ENCODE measurements at regions not wholly inside any gene's neighbourhood (a gene's known extent, or its start where the extent isn't known, plus 50 kb on each side); places are given as distances from the start of the nearest gene placed in this dataset.
"Not testable (repeated sequence)": the region's sequence is repeated elsewhere in the genome, so short reads cannot be mapped to it uniquely, and the experiment has no call there.

DNA sequence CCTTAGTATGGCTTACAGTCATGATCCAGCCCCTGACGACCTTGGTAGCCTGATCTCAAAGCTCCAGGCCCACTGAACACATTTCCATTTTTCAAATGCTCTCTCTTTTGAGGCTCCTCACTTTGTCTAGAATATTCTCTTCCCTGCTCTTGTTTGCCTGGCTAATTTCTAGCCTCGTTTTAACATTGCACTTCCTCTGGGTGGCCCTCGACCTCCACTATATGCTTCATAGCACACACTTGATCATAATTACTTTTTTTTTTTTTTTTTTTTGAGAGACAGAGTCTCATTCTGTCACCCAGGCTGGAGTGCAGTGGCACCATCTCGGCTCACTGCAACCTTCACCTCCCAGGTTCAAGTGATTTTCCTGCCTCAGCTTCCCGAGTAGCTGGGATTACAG lies 65.5 kb upstream of the RABGAP1L start:
- CTCF ChIA-PET = interaction anchor here (0.7 to 1.6 kb wide), 6 partner anchors 11 to 632 kb away, joined by 3 to 4 read pairs (median 3); no protein-coding TSS in a partner anchor
- not testable (repeated sequence) for H3K4me2 ChIP-seq, H3K27ac ChIP-seq, H3K4me1 ChIP-seq, H3K9me3 ChIP-seq, H3K4me3 ChIP-seq, FAIRE-seq
- TF ChIP-seq RAD21 (conservative IDR thresholded peaks at IDR 0.05 in 1 of 2, IDR thresholded peaks at IDR 0.05 in 1 of 2) = peak in 1 of 2 experiments; percentile 47; a peak in 3 of 5 replicates
- DNase-seq (ENCODE audit: low read depth in 1 of 2, low spot score in 1 of 2) = peak in 1 of 2 experiments; percentile 25
- ATAC-seq = peak; percentile 50 to 64; a peak in 3 of 6 replicates
- POLR2A ChIA-PET = interaction anchor here (0.7 kb wide), 1 partner anchor 169 kb away, joined by 4 read pairs; no protein-coding TSS in a partner anchor
- 23% methylated on average over 5 of the region's 5 CpGs for WGBS (ENCODE audit: missing lambda C conversion rate)

DNA sequence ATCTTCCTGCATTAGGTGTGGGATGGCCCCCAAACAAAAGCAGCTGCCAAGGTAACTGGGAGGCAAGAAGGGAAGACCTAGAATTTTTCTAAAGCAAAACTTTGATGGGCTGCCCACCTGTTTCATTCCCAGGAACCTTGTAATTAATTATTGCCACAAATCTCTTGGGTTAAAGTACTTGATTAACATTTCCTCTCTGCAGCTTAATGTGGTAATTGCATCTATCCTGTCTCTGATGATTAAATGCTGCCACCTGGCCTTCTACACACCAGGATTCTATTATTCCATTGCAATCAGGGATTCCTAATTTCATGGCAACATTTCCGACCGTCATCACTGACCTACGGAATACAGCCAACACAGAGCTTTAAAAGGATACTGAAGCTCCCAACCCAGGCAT lies 68.3 kb upstream of the RC3H1 start:
- ChIA-PET POLR2A (no interaction called here), CTCF (interaction anchor here (1.8 kb wide), 1 partner anchor 659 kb away, joined by 4 read pairs; no protein-coding TSS in a partner anchor)
- no peak overlapping the region for H3K4me2 ChIP-seq

DNA sequence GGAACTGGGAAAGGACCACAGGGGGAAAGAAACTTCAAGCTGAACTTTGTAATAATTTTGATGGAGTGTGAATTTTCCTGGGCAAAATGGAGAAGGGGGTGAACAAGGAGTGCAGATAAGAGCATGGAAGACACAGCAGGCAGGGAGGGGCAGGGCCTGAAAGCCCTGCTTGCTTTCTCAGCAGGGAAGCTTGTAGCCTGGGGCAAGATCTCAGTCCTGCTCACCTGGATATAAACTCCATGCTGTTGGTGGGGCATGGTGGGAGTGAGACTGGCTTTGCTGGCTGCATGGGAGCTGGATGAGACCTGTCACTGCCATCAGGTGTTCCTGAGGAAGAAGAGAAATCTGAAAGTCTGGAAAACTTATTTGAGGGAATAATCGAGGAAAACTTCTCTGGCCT lies 58.7 kb upstream of the RC3H1 start:
- Histone ChIP-seq H3K4me2 (no peak overlapping the region), H3K4me1 (no peaks in the 10 kb centered on the region), H3K4me3 (no peak overlapping the region), H3K9me3 (no peaks in the 10 kb centered on the region), H3K27ac (no peak overlapping the region)
- FAIRE-seq = no peak
- CTCF ChIA-PET = interaction anchor here (1.0 to 1.5 kb wide), 2 partner anchors 24 to 1336 kb away, joined by 3 to 5 read pairs; no protein-coding TSS in a partner anchor
- TF ChIP-seq NPAS2 (CRISPR knock-in tag; IDR thresholded peaks at IDR 0.05; ENCODE audit: borderline replicate concordance) = no peak
- TF ChIP-seq, protein P1, sequence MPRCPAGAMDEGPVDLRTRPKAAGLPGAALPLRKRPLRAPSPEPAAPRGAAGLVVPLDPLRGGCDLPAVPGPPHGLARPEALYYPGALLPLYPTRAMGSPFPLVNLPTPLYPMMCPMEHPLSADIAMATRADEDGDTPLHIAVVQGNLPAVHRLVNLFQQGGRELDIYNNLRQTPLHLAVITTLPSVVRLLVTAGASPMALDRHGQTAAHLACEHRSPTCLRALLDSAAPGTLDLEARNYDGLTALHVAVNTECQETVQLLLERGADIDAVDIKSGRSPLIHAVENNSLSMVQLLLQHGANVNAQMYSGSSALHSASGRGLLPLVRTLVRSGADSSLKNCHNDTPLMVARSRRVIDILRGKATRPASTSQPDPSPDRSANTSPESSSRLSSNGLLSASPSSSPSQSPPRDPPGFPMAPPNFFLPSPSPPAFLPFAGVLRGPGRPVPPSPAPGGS (IDR thresholded peaks at IDR 0.05) = no peak
- no peak for TF ChIP-seq FOXS1 (CRISPR knock-in tag; IDR thresholded peaks at IDR 0.05)
- TF ChIP-seq, protein P2, sequence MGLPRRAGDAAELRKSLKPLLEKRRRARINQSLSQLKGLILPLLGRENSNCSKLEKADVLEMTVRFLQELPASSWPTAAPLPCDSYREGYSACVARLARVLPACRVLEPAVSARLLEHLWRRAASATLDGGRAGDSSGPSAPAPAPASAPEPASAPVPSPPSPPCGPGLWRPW (IDR thresholded peaks at IDR 0.05) = no peak
- TF ChIP-seq, protein P3, sequence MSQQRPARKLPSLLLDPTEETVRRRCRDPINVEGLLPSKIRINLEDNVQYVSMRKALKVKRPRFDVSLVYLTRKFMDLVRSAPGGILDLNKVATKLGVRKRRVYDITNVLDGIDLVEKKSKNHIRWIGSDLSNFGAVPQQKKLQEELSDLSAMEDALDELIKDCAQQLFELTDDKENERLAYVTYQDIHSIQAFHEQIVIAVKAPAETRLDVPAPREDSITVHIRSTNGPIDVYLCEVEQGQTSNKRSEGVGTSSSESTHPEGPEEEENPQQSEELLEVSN (IDR thresholded peaks at IDR 0.05; ENCODE audit: borderline replicate concordance, low read depth) = no peak
- TF ChIP-seq EHF (CRISPR knock-in tag; IDR thresholded peaks at IDR 0.05) = no peak
- TF ChIP-seq ZC3H11A (IDR thresholded peaks at IDR 0.05) = no peak
- ATAC-seq = no peak
- WGBS (ENCODE audit: missing lambda C conversion rate) = 0% methylated on average over 1 of the region's 1 CpG
- POLR2A ChIA-PET = no interaction called here
- no peak for DNase-seq (ENCODE audit: low read depth in 1 of 2, low spot score in 1 of 2)

More for the DNA sequence above, 68.3 kb upstream of the RC3H1 start:
- H3K4me3 ChIP-seq = no peak overlapping the region
- TF ChIP-seq CBX8 (IDR thresholded peaks at IDR 0.05) = no peak
- no peak for TF ChIP-seq EHF (CRISPR knock-in tag; IDR thresholded peaks at IDR 0.05)
- TF ChIP-seq CHD4 (IDR thresholded peaks at IDR 0.05; ENCODE audit: borderline replicate concordance) = no peak
- no peak for TF ChIP-seq HDAC2 (IDR thresholded peaks at IDR 0.05)
- 0 out of 3 replicates have a peak, but pooled peaks cover 3% of the 10 kb centered on the region for H3K9me3 ChIP-seq
- DNase-seq (ENCODE audit: low read depth in 1 of 2, low spot score in 1 of 2) (no peak), FAIRE-seq (no peak), ATAC-seq (no peak)
- WGBS (ENCODE audit: missing lambda C conversion rate) = 90% methylated on average over 3 of the region's 3 CpGs
- H3K27ac ChIP-seq = no peak overlapping the region
- H3K4me1 ChIP-seq = no peaks in the 10 kb centered on the region

DNA sequence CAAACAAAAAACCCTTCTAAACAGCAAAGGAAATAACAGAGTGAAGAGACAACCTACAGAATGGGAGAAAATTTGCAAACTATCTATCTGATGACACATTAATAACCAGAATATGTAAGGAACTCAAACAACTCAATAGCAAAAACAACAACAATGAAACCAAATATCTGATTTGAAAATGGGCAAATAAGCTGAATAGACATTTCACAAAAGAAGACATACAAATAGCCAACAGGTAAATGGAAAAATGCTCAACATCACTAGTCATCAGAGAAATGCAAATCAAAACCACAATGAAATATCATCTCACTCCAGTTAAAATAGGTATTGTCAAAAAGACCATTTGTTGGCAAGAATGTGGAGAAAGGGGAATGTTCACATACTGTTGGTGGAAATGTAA lies 57.6 kb upstream of the RC3H1 start:
- H3K4me2 ChIP-seq = no peak overlapping the region
- no peak overlapping the region for H3K27ac ChIP-seq
- FAIRE-seq = no peak
- ChIA-PET POLR2A (no interaction called here), CTCF (no interaction called here)
- no peak for ATAC-seq
- H3K9me3 ChIP-seq = no peaks in the 10 kb centered on the region
- H3K4me1 ChIP-seq = peaks cover 7% of the 10 kb centered on the region; the same call in 1 of the 3 replicates
- no peak overlapping the region for H3K4me3 ChIP-seq
- no peak for DNase-seq (ENCODE audit: low read depth in 1 of 2, low spot score in 1 of 2)
- TF ChIP-seq, protein P4, sequence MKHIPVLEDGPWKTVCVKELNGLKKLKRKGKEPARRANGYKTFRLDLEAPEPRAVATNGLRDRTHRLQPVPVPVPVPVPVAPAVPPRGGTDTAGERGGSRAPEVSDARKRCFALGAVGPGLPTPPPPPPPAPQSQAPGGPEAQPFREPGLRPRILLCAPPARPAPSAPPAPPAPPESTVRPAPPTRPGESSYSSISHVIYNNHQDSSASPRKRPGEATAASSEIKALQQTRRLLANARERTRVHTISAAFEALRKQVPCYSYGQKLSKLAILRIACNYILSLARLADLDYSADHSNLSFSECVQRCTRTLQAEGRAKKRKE (CRISPR knock-in tag; IDR thresholded peaks at IDR 0.05; ENCODE audit: low read depth) = no peak
- TF ChIP-seq CEBPB (IDR thresholded peaks at IDR 0.05) (no peak), HDAC2 (IDR thresholded peaks at IDR 0.05) (no peak), MAFK (IDR thresholded peaks at IDR 0.05; ENCODE audit: partially characterized antibody) (peak; percentile 73), TFCP2L1 (CRISPR knock-in tag; IDR thresholded peaks at IDR 0.05) (no peak), EP300 (IDR thresholded peaks at IDR 0.05) (no peak), BHLHE40 (IDR thresholded peaks at IDR 0.05; ENCODE audit: low read depth, low read length) (no peak)

DNA sequence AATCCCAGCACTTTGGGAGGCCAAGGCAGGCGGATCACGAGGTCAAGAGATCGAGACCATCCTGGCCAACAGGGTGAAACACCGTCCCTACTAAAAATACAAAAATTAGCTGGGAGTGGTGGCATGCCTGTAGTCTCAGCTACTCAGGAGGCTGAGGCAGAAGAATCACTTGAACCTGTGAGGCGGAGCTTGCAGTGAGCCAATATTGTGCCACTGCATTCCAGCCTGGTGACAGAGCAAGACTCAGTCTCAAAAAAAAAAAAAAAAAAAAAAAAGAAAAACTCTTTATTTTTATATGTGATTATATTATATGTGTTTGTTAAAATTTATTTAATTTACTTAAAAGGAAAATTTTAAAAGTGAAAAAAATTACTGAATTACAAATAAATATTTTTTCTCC lies 56.8 kb upstream of the RC3H1 start:
- H3K4me1 ChIP-seq; H3K4me3 ChIP-seq; H3K9me3 ChIP-seq; CTCF ChIA-PET; ATAC-seq; DNase-seq (ENCODE audit: low read depth in 1 of 2, low spot score in 1 of 2); H3K4me2 ChIP-seq; H3K27ac ChIP-seq; FAIRE-seq: not testable (repeated sequence)
- POLR2A ChIA-PET = interaction anchor here (0.8 kb wide), 1 partner anchor 211 kb away, joined by 3 read pairs; the partner anchor contains the start of gene ZBTB37
- WGBS (ENCODE audit: missing lambda C conversion rate) = 57% methylated on average over 5 of the region's 5 CpGs
